Activated B cell treated with CpG ODN at 0.5 μM for 24 hours (primary cell): ENCODE measurements at regions not wholly inside any gene's neighbourhood (a gene's known extent, or its start where the extent isn't known, plus 50 kb on each side); places are given as distances from the start of the nearest gene placed in this dataset.

Experiments
- ATAC-seq: fragments of 200-7000 bp; cut with Tn5 transposase; one replicate; pipeline ENCODE4 v1.10.0; 2021; ENCODE audit warnings: low read depth, mild to moderate bottlenecking, moderate library complexity
- CTCF ChIA-PET: fragments of 350-600 bp; sonication (Branson Sonifier 250); formaldehyde crosslinking; loops from one replicate; lab custom pipeline; 2021; ENCODE audit warnings: antibody characterized with exemption; lab: Charles Lee
- POLR2A ChIA-PET: fragments of 350-600 bp; sonication (Branson Sonifier 250); formaldehyde crosslinking; loops from one replicate; lab custom pipeline; 2021; ENCODE audit warnings: antibody characterized with exemption; lab: Charles Lee
- DNase-seq: peaks from one replicate; pipeline ENCODE4 v3.0.0; 2022
- H3K27ac Mint-ChIP-seq: one replicate; pipeline ENCODE4 v1.8.0; 2020; ENCODE audit warnings: mixed read lengths
- H3K27me3 Mint-ChIP-seq: one replicate; pipeline ENCODE4 v1.8.0; 2021; ENCODE audit warnings: mixed read lengths
- H3K36me3 Mint-ChIP-seq: one replicate; pipeline ENCODE4 v1.8.0; 2021; ENCODE audit warnings: low read depth, mixed read lengths
- H3K4me1 Mint-ChIP-seq: one replicate; pipeline ENCODE4 v1.8.0; 2021; ENCODE audit warnings: mixed read lengths
- H3K4me3 Mint-ChIP-seq: one replicate; pipeline ENCODE4 v1.8.0; 2020; ENCODE audit warnings: mild to moderate bottlenecking, mixed read lengths
- H3K9me3 Mint-ChIP-seq: one replicate; pipeline ENCODE4 v1.8.0; 2020; ENCODE audit warnings: mixed read lengths
- intact Hi-C: fragments of 100-400 bp; cut with micrococcal nuclease; formaldehyde crosslinking; loops from one replicate; pipeline ENCODE4 v1.15.1; 2024
- TF ChIP-seq, protein P1 (sequence below): fragments of 200-600 bp; IDR thresholded peaks from one replicate; pipeline ENCODE4 v1.8.0; 2022; ENCODE audit warnings: antibody characterized with exemption, mild to moderate bottlenecking

DNA sequence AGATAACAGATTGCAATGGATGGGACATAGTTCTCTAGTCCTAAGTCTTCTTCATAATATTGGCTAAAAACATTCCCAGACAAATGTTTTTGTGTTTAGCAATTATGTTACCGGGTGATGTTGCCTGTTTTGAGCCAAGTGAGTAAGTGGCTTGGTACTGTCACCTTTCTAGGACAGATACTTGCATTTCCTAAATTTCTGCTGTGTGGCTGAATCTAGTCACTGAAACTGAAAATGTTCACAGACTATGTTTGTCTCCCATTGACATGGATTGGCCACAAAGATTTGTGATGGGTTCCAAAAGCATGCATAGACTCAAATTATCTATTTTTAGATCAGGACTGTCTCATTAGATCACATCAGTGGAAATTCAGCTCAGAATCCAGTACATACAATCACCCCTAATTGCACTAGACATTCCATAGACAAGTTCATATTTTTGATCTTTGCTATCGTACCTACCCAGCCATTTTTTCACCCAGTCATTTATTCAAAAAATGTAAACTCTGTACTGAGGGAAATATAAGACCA lies 1222.1 kb upstream of the AUTS2 start:
- intact Hi-C loops, result no loop called here

DNA sequence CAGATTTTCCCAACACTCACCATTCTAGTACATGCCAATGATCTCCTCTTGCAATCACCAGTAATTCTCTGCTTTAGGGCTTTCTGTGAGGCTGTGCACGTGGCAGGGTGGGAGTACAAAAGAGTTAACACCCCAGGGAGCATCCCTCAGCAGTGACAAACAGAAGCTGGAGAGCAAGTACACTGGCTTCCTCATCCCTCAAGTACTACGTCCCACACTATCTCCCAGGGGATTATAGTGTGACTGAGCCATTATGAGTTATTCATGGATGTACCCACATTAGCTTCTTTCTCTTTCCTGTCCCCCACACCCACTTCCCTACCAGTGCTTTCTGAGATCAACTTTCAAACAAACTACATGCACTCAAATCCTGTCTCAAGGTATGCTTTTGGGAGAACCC lies 1216.5 kb upstream of the AUTS2 start:
- Mint-ChIP-seq H3K9me3 (peaks cover 17% of the 10 kb centered on the region), H3K4me1 (no peaks in the 10 kb centered on the region), H3K27me3 (no peaks in the 10 kb centered on the region), H3K27ac (no peak overlapping the region), H3K4me3 (no peak overlapping the region), H3K36me3 (no peaks in the 10 kb centered on the region)
- ATAC-seq, result no peak
- TF ChIP-seq, protein P1, sequence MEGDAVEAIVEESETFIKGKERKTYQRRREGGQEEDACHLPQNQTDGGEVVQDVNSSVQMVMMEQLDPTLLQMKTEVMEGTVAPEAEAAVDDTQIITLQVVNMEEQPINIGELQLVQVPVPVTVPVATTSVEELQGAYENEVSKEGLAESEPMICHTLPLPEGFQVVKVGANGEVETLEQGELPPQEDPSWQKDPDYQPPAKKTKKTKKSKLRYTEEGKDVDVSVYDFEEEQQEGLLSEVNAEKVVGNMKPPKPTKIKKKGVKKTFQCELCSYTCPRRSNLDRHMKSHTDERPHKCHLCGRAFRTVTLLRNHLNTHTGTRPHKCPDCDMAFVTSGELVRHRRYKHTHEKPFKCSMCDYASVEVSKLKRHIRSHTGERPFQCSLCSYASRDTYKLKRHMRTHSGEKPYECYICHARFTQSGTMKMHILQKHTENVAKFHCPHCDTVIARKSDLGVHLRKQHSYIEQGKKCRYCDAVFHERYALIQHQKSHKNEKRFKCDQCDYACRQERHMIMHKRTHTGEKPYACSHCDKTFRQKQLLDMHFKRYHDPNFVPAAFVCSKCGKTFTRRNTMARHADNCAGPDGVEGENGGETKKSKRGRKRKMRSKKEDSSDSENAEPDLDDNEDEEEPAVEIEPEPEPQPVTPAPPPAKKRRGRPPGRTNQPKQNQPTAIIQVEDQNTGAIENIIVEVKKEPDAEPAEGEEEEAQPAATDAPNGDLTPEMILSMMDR, result no peak
- no peak for DNase-seq
- intact Hi-C loops, result no loop called here
- POLR2A ChIA-PET, result no interaction called here
- CTCF ChIA-PET, result no interaction called here

More for the DNA sequence above, 1222.1 kb upstream of the AUTS2 start:
- no peak for DNase-seq
- Mint-ChIP-seq H3K4me1 (no peaks in the 10 kb centered on the region), H3K4me3 (no peak overlapping the region), H3K9me3 (no peaks in the 10 kb centered on the region), H3K36me3 (no peaks in the 10 kb centered on the region), H3K27me3 (no peaks in the 10 kb centered on the region), H3K27ac (no peak overlapping the region)
- ChIA-PET POLR2A (no interaction called here), CTCF (no interaction called here)
- TF ChIP-seq, protein P1, result no peak
- ATAC-seq, result no peak

DNA sequence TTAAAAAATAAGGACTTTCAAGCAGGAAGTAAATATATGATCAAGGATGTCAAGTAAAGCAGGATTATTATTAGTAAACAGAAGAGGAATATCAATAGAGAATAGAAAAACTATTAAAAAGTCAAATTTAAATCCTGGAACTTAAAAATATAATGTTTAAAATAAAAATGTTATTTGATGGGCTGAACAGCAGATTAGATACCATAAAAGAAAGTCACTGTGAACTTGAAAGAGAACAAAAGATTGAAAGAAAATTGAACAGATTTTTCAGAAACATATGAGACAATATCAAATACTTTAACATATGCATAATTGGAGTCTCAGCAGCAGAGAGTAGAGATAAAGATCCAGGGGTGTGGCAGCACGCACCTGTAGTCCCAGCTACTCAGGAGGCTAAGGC lies 1213.7 kb upstream of the AUTS2 start:
- Mint-ChIP-seq H3K4me1 (no peaks in the 10 kb centered on the region), H3K27ac (no peak overlapping the region), H3K4me3 (no peak overlapping the region), H3K9me3 (peaks cover 22% of the 10 kb centered on the region), H3K27me3 (no peaks in the 10 kb centered on the region), H3K36me3 (no peaks in the 10 kb centered on the region)
- DNase-seq (no peak), ATAC-seq (no peak)
- intact Hi-C loops, result no loop called here
- TF ChIP-seq, protein P1, result no peak
- ChIA-PET CTCF (no interaction called here), POLR2A (no interaction called here)

DNA sequence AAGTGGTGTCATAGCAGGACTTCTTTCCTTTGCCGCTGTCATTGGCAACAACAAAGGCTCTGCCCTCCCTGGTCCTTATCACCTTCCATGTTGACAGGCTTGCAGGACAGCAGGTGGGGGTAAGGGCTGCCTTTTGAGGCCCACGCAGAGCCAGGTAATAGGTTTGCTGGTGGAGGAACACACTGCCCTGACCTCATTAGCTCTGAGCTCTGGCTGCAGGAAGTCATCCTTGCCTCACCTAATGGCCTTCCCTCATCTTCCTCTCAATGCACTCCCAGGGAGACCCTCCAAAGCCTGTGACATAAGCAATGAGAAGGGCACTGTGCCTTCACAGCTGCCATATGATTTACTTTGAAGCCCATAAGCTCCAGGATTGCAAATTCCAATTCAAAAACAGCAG lies 1205.2 kb upstream of the AUTS2 start:
- no peaks in the 10 kb centered on the region for H3K36me3 Mint-ChIP-seq
- intact Hi-C loops, result no loop called here

DNA sequence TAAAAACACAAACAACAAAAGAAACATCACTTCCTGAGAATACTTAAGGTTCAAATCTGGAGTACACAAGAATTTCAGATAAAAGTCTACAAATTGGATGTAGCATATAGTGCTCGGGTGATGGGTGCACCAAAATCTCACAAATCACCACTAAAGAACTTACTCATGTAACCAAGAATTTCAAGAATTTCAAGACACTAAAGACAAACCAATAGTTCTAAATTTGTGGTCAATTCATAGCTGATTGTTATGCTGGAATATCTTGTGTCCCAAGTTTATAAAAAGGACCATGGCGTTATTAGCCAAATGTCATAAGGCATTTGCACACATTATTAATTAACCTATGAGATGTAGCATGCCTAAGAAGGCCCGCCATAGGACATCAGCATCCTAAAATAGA lies 1204.1 kb upstream of the AUTS2 start:
- DNase-seq (no peak), ATAC-seq (no peak)
- CTCF ChIA-PET, result no interaction called here
- Mint-ChIP-seq H3K4me1 (no peaks in the 10 kb centered on the region), H3K27ac (no peak overlapping the region), H3K27me3 (no peaks in the 10 kb centered on the region), H3K9me3 (peaks cover 4% of the 10 kb centered on the region), H3K4me3 (no peak overlapping the region), H3K36me3 (no peaks in the 10 kb centered on the region)
- POLR2A ChIA-PET, result no interaction called here
- intact Hi-C loops, result no loop called here
- TF ChIP-seq, protein P1, result no peak

More for the DNA sequence above, 1205.2 kb upstream of the AUTS2 start:
- POLR2A ChIA-PET, result no interaction called here
- CTCF ChIA-PET, result no interaction called here
- ATAC-seq, result no peak
- no peak for DNase-seq
- Mint-ChIP-seq H3K9me3 (peaks cover 4% of the 10 kb centered on the region), H3K27me3 (no peaks in the 10 kb centered on the region), H3K4me3 (no peak overlapping the region), H3K4me1 (no peaks in the 10 kb centered on the region), H3K27ac (no peak overlapping the region)
- TF ChIP-seq, protein P1, result no peak
